Activated B cell treated with CpG ODN at 0.5 μM for 24 hours (primary cell): ENCODE measurements at regions not wholly inside any gene's neighbourhood (a gene's known extent, or its start where the extent isn't known, plus 50 kb on each side); places are given as distances from the start of the nearest gene placed in this dataset.

Source experiments
- ATAC-seq: fragments of 200-7000 bp; cut with Tn5 transposase; one replicate; pipeline ENCODE4 v1.10.0; 2021; ENCODE audit warnings: low read depth, mild to moderate bottlenecking, moderate library complexity
- CTCF ChIA-PET: fragments of 350-600 bp; sonication (Branson Sonifier 250); formaldehyde crosslinking; loops from one replicate; lab custom pipeline; 2021; ENCODE audit warnings: antibody characterized with exemption; lab: Charles Lee
- POLR2A ChIA-PET: fragments of 350-600 bp; sonication (Branson Sonifier 250); formaldehyde crosslinking; loops from one replicate; lab custom pipeline; 2021; ENCODE audit warnings: antibody characterized with exemption; lab: Charles Lee
- DNase-seq: peaks from one replicate; pipeline ENCODE4 v3.0.0; 2022
- H3K27ac Mint-ChIP-seq: one replicate; pipeline ENCODE4 v1.8.0; 2020; ENCODE audit warnings: mixed read lengths
- H3K27me3 Mint-ChIP-seq: one replicate; pipeline ENCODE4 v1.8.0; 2021; ENCODE audit warnings: mixed read lengths
- H3K36me3 Mint-ChIP-seq: one replicate; pipeline ENCODE4 v1.8.0; 2021; ENCODE audit warnings: low read depth, mixed read lengths
- H3K4me1 Mint-ChIP-seq: one replicate; pipeline ENCODE4 v1.8.0; 2021; ENCODE audit warnings: mixed read lengths
- H3K4me3 Mint-ChIP-seq: one replicate; pipeline ENCODE4 v1.8.0; 2020; ENCODE audit warnings: mild to moderate bottlenecking, mixed read lengths
- H3K9me3 Mint-ChIP-seq: one replicate; pipeline ENCODE4 v1.8.0; 2020; ENCODE audit warnings: mixed read lengths
- intact Hi-C: fragments of 100-400 bp; cut with micrococcal nuclease; formaldehyde crosslinking; loops from one replicate; pipeline ENCODE4 v1.15.1; 2024
- TF ChIP-seq, protein P1 (sequence below): fragments of 200-600 bp; IDR thresholded peaks from one replicate; pipeline ENCODE4 v1.8.0; 2022; ENCODE audit warnings: antibody characterized with exemption, mild to moderate bottlenecking

DNA sequence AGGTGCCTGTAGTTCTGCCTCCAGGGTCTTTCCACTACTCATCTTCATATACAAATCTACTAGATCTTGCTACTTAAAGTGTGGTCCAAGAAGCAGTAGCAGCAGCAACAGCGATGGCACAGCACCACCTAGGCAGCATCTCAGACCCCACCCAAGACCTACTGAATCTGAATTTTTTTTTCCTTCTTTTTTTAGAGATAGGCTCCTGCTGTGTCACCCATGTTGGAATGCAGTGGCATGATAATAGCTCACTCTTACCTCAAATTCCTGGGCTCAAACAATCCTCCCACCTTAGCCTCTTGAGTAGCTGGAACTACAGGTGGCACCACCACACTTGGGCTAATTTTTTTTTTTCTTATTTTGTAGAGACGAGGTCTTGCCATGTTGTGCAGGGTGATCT lies 346.7 kb upstream of the TGFBR2 start:
- CTCF ChIA-PET: interaction anchor here (1.2 kb wide), 1 partner anchor 9 kb away, joined by 3 read pairs; no protein-coding TSS in a partner anchor
- Mint-ChIP-seq H3K4me3 (no peak overlapping the region), H3K27ac (no peak overlapping the region), H3K9me3 (no peaks in the 10 kb centered on the region), H3K4me1 (peaks cover 14% of the 10 kb centered on the region), H3K36me3 (no peaks in the 10 kb centered on the region), H3K27me3 (no peaks in the 10 kb centered on the region)
- no peak for DNase-seq
- TF ChIP-seq, protein P1, sequence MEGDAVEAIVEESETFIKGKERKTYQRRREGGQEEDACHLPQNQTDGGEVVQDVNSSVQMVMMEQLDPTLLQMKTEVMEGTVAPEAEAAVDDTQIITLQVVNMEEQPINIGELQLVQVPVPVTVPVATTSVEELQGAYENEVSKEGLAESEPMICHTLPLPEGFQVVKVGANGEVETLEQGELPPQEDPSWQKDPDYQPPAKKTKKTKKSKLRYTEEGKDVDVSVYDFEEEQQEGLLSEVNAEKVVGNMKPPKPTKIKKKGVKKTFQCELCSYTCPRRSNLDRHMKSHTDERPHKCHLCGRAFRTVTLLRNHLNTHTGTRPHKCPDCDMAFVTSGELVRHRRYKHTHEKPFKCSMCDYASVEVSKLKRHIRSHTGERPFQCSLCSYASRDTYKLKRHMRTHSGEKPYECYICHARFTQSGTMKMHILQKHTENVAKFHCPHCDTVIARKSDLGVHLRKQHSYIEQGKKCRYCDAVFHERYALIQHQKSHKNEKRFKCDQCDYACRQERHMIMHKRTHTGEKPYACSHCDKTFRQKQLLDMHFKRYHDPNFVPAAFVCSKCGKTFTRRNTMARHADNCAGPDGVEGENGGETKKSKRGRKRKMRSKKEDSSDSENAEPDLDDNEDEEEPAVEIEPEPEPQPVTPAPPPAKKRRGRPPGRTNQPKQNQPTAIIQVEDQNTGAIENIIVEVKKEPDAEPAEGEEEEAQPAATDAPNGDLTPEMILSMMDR: no peak
- ATAC-seq: no peak
- intact Hi-C loops: no loop called here
- POLR2A ChIA-PET: no interaction called here

DNA sequence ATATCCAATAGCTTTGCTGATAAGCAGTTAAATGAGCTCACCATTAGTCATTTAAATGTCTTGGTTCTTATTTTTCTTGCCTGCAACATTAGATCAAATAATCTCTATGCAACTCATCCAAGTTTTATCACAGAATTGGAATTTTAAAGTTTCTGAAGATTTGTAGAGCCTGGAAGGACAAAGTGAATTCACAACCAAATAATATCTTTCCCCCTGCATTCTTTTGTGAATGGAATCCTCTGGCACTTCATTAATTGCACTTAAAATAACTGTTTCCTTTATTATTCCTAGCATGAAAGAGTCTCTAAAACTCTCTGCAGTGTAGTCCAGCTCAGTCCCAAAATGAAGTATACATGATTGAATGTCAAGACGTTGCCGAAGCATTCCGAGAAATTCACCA lies 345.6 kb upstream of the TGFBR2 start:
- DNase-seq (no peak), ATAC-seq (no peak)
- intact Hi-C loops: no loop called here
- no peaks in the 10 kb centered on the region for H3K36me3 Mint-ChIP-seq
- H3K27ac Mint-ChIP-seq: no peak overlapping the region
- TF ChIP-seq, protein P1: no peak
- CTCF ChIA-PET: interaction anchor here (1.1 to 1.2 kb wide), 2 partner anchors 10 to 15 kb away, joined by 3 read pairs; no protein-coding TSS in a partner anchor
- no peaks in the 10 kb centered on the region for H3K27me3 Mint-ChIP-seq
- H3K4me1 Mint-ChIP-seq: peaks cover 16% of the 10 kb centered on the region
- POLR2A ChIA-PET: no interaction called here
- H3K9me3 Mint-ChIP-seq: peaks cover 2% of the 10 kb centered on the region
- H3K4me3 Mint-ChIP-seq: no peak overlapping the region

DNA sequence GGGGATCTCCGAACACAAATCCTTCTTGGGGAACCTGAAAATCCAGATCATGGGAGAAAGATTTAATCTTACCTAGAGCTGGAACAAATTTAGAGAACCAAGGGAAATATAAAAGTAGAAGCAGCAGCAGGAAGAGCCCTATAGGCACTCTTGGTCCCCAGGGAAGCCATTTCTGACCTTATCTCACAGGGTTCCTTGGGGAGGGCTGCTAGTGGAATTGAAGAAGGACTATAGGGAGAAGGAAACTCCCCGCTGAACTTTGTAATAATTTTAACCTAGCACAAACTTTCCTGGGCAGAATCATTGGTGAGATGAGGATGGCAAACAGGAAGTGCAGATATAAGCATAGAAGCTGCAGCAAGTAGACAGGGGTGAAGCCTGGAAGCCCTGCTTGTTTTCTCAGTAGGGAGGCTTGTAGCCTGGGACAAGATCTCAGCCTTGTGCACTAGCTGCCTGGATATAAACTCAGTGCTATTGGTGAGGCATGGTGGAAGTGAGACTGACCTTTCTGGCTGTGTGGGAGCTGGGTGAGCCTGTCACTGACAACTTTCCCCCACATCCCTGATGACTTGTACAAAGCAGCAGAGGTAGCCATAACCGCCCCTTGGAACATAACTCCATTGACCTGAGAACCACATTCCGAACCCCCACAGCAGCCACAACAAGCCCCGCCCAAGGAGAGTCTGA lies 343.0 kb upstream of the TGFBR2 start:
- no peak overlapping the region for H3K4me3 Mint-ChIP-seq
- DNase-seq: no peak
- H3K27me3 Mint-ChIP-seq: no peaks in the 10 kb centered on the region
- peaks cover 2% of the 10 kb centered on the region for H3K9me3 Mint-ChIP-seq
- no peak overlapping the region for H3K27ac Mint-ChIP-seq
- ChIA-PET POLR2A (no interaction called here), CTCF (interaction anchor here (1.3 to 1.7 kb wide), 2 partner anchors 150 to 430 kb away, joined by 3 to 4 read pairs; no protein-coding TSS in a partner anchor)
- peaks cover 18% of the 10 kb centered on the region for H3K4me1 Mint-ChIP-seq
- TF ChIP-seq, protein P1: no peak
- no peaks in the 10 kb centered on the region for H3K36me3 Mint-ChIP-seq
- intact Hi-C loops: no loop called here
- peak; percentile 31 for ATAC-seq

DNA sequence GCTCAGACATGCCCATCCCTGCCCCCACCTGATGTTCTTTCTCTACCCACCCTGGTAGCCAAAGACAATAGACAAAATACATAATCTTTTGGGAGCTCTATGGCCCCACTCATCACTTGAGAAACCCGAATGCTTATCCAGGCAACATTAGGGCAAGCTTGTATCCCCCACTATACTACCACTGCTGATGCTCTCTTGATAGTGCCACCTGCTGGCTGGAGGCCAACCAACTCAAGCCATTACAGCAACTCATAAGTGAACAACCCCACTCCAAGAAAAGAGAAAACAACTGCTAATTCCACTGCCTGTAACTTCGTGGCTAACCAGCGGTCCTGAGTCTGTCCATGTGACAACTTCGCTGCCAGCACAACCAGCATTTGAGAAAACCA lies 342.5 kb upstream of the TGFBR2 start:
- no peaks in the 10 kb centered on the region for H3K27me3 Mint-ChIP-seq
- H3K27ac Mint-ChIP-seq: no peak overlapping the region
- H3K4me1 Mint-ChIP-seq: peaks cover 22% of the 10 kb centered on the region
- no peaks in the 10 kb centered on the region for H3K36me3 Mint-ChIP-seq
- no peak for ATAC-seq
- TF ChIP-seq, protein P1: no peak
- H3K9me3 Mint-ChIP-seq: peaks cover 2% of the 10 kb centered on the region
- CTCF ChIA-PET: interaction anchor here (1.3 kb wide), 1 partner anchor 429 kb away, joined by 4 read pairs; no protein-coding TSS in a partner anchor
- DNase-seq: no peak
- POLR2A ChIA-PET: no interaction called here
- no peak overlapping the region for H3K4me3 Mint-ChIP-seq
- intact Hi-C loops: no loop called here

DNA sequence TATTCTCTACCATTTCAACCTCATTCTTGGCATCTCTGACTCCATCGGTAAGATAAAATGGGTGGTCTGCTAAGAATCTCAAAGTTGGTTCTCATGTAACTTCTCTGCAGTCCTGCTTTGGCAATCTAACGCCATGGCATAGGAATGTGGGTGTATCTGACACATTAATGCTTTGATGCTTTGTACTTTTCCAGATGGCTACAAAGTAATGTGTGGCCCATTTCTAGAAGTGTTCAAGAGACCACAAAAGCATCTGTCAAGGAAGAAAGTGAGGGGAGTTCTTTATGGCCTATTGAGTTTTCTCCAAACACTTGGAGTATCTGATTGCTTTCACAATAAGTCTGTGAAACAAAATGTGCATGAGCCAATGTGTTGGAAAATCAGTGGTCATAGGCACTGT lies 339.9 kb upstream of the TGFBR2 start:
- H3K4me3 Mint-ChIP-seq: no peak overlapping the region
- H3K9me3 Mint-ChIP-seq: peaks cover 2% of the 10 kb centered on the region
- DNase-seq (no peak), ATAC-seq (no peak)
- no peaks in the 10 kb centered on the region for H3K36me3 Mint-ChIP-seq
- POLR2A ChIA-PET: no interaction called here
- intact Hi-C loops: no loop called here
- H3K4me1 Mint-ChIP-seq: peaks cover 32% of the 10 kb centered on the region
- TF ChIP-seq, protein P1: no peak
- H3K27ac Mint-ChIP-seq: no peak overlapping the region
- no peaks in the 10 kb centered on the region for H3K27me3 Mint-ChIP-seq
- CTCF ChIA-PET: no interaction called here
